ENCODE measurements at regions not wholly inside any gene's neighbourhood (a gene's known extent, or its start where the extent isn't known, plus 50 kb on each side); places are given as distances from the start of the nearest gene placed in this dataset.

GRCh38 chr16:87032554-87032953 is 284.6 kb downstream of the C16orf95 start:
- no peak for DNase-seq (ENCODE audit: low spot score)
- no peaks in the 10 kb centered on the region for H4K20me1 ChIP-seq (ENCODE audit: insufficient read depth, low read length)
- no peaks in the 10 kb centered on the region for H3K4me1 ChIP-seq (ENCODE audit: insufficient read depth, low read length, poor library complexity, severe bottlenecking)
- H3K36me3 ChIP-seq (ENCODE audit: insufficient read depth, low read length): no peaks in the 10 kb centered on the region
- TF ChIP-seq CTCF (conservative IDR thresholded peaks at IDR 0.05; ENCODE audit: low read length) (no peak), EZH2phosphoT487 (IDR thresholded peaks at IDR 0.05; ENCODE audit: borderline replicate concordance, low read depth, low read length) (no peak)
- no peak overlapping the region for H3K4me2 ChIP-seq (ENCODE audit: low read length)
- H3K27ac ChIP-seq (ENCODE audit: low read depth, low read length, poor library complexity, severe bottlenecking): no peak overlapping the region
- intact Hi-C loops (cut with micrococcal nuclease; ENCODE audit: unreplicated experiment): no loop called here
- H3K79me2 ChIP-seq (ENCODE audit: insufficient read depth, low read depth, low read length): no peaks in the 10 kb centered on the region
- no peak overlapping the region for H2AFZ ChIP-seq (ENCODE audit: low read length)
- ChIA-PET CTCF (ENCODE audit: unreplicated experiment) (no interaction called here), POLR2A (no interaction called here)
- no TSS peak for BruUV-seq (replicated peaks)
- no peak overlapping the region for H3K4me3 ChIP-seq (ENCODE audit: low read depth, low read length, poor library complexity, severe bottlenecking)
- no peaks in the 10 kb centered on the region for H3K9me3 ChIP-seq (ENCODE audit: low read length)
- H3K9me2 ChIP-seq (ENCODE audit: insufficient read depth, low read length): no peaks in the 10 kb centered on the region

GRCh38 chr16:87033021-87033471 is 284.1 kb downstream of the C16orf95 start:
- Histone ChIP-seq H3K79me2 (ENCODE audit: insufficient read depth, low read depth, low read length) (no peaks in the 10 kb centered on the region), H3K4me1 (ENCODE audit: insufficient read depth, low read length, poor library complexity, severe bottlenecking) (no peaks in the 10 kb centered on the region), H4K20me1 (ENCODE audit: insufficient read depth, low read length) (no peaks in the 10 kb centered on the region), H3K9me2 (ENCODE audit: insufficient read depth, low read length) (no peaks in the 10 kb centered on the region), H3K9me3 (ENCODE audit: low read length) (no peaks in the 10 kb centered on the region), H3K27ac (ENCODE audit: low read depth, low read length, poor library complexity, severe bottlenecking) (no peak overlapping the region), H3K4me3 (ENCODE audit: low read depth, low read length, poor library complexity, severe bottlenecking) (no peak overlapping the region), H2AFZ (ENCODE audit: low read length) (no peak overlapping the region), H3K36me3 (ENCODE audit: insufficient read depth, low read length) (no peaks in the 10 kb centered on the region), H3K4me2 (ENCODE audit: low read length) (no peak overlapping the region)
- POLR2A ChIA-PET: no interaction called here
- intact Hi-C loops (cut with micrococcal nuclease; ENCODE audit: unreplicated experiment): no loop called here
- no TSS peak for BruUV-seq (replicated peaks)
- TF ChIP-seq EZH2phosphoT487 (IDR thresholded peaks at IDR 0.05; ENCODE audit: borderline replicate concordance, low read depth, low read length) (no peak), CTCF (conservative IDR thresholded peaks at IDR 0.05; ENCODE audit: low read length) (no peak)
- DNase-seq (ENCODE audit: low spot score): no peak
- CTCF ChIA-PET (ENCODE audit: unreplicated experiment): no interaction called here

GRCh38 chr16:87033541-87034300 is 283.5 kb downstream of the C16orf95 start:
- POLR2A ChIA-PET: no interaction called here
- CTCF ChIA-PET (ENCODE audit: unreplicated experiment): no interaction called here
- TF ChIP-seq CTCF (conservative IDR thresholded peaks at IDR 0.05; ENCODE audit: low read length) (no peak), EZH2phosphoT487 (IDR thresholded peaks at IDR 0.05; ENCODE audit: borderline replicate concordance, low read depth, low read length) (no peak)
- Histone ChIP-seq H3K27ac (ENCODE audit: low read depth, low read length, poor library complexity, severe bottlenecking) (no peak overlapping the region), H3K4me2 (ENCODE audit: low read length) (no peak overlapping the region), H2AFZ (ENCODE audit: low read length) (no peak overlapping the region), H3K9me3 (ENCODE audit: low read length) (no peaks in the 10 kb centered on the region), H4K20me1 (ENCODE audit: insufficient read depth, low read length) (no peaks in the 10 kb centered on the region), H3K36me3 (ENCODE audit: insufficient read depth, low read length) (no peaks in the 10 kb centered on the region), H3K79me2 (ENCODE audit: insufficient read depth, low read depth, low read length) (no peaks in the 10 kb centered on the region), H3K4me3 (ENCODE audit: low read depth, low read length, poor library complexity, severe bottlenecking) (no peak overlapping the region), H3K4me1 (ENCODE audit: insufficient read depth, low read length, poor library complexity, severe bottlenecking) (no peaks in the 10 kb centered on the region), H3K9me2 (ENCODE audit: insufficient read depth, low read length) (no peaks in the 10 kb centered on the region)
- BruUV-seq (replicated peaks): no TSS peak
- intact Hi-C loops (cut with micrococcal nuclease; ENCODE audit: unreplicated experiment): no loop called here
- DNase-seq (ENCODE audit: low spot score): no peak

Data from OCI-LY7 (cell line).